SHP77 (cell line): ENCODE measurements at regions not wholly inside any gene's neighbourhood (a gene's known extent, or its start where the extent isn't known, plus 50 kb on each side); places are given as distances from the start of the nearest gene placed in this dataset.
"Not testable (repeated sequence)": the region's sequence is repeated elsewhere in the genome, so short reads cannot be mapped to it uniquely, and the experiment has no call there.

Experiments
- DNase-seq, 2 experiments: peaks; one replicate each; lab custom pipeline; 2025; lab: John Stamatoyannopoulos, UW

DNA sequence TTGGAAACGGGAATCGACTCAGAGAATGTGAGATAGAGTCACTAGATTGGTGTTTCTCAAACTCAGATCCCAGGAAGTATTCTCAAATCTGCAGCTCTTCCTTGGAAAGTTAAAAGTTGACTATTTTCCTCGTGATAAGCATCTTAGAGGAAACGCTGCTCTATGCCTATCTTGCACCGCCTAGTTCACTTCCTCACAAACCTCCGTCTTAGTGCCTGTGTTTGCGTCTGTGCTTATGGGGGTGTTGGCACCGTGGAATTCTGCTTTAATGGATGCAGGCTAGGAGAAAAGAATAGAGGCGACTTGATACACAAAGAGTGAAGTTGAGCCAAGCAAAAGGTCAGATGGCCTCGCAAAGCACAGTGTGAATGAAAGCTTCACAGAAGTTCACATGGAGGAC, 255.3 kb upstream of the ID2 start:
- no peak for DNase-seq

DNA sequence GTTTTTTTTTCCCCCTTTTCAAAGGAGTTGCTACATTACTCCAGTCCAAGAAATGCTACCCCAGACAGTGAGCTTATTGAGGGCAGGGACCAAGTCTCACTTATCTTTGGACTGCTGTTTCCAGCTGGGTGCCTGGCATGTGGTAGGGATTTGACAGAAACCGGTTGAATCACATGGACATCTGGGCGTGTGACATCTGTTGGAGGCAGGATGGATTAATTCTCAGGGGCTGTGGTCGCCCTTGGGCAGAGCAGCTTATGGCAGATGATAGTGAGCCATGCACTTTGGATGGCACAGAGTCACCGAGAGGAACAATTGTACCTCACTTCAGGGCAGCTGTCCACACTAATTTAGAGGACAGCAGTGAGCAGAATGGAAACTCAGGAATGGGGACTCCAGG, 254.6 kb upstream of the ID2 start:
- no peak for DNase-seq

- DNase-seq = no peak
Measured at GRCh38 chr2:8430628-8431027, 251.2 kb upstream of the ID2 start.

DNA sequence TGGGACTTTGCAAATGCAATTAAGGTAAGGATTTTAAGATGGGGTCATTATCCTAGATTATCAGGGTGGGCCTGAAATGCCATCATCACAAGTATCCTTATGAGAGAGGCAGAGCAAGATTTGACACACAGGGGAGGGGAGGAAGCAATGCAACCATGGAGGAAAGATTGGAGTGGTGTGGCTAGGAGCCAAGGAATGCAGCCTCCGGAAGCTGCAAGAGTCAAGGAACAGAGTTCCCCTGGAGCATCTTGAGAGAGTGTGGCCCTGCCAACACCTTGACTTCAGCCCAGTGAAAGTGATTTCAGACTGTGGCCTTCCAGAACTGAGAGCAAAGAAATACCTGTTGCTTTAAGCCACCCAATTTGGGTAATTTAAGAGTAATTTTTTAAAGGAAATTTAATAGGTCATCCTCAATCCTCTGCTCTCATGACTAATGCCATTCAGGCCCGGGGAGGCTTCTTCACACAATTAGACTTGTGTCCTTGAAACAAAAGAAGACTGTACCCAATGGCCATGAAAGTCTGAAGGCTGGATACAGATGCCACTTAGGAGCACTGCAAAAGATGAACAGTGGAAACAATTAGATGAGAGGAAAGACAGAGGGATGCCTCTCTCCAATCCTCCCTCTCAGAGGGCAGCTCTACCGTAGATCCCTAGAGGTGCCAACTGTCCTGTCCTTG, 250.3 kb upstream of the ID2 start:
- no peak for DNase-seq

DNA sequence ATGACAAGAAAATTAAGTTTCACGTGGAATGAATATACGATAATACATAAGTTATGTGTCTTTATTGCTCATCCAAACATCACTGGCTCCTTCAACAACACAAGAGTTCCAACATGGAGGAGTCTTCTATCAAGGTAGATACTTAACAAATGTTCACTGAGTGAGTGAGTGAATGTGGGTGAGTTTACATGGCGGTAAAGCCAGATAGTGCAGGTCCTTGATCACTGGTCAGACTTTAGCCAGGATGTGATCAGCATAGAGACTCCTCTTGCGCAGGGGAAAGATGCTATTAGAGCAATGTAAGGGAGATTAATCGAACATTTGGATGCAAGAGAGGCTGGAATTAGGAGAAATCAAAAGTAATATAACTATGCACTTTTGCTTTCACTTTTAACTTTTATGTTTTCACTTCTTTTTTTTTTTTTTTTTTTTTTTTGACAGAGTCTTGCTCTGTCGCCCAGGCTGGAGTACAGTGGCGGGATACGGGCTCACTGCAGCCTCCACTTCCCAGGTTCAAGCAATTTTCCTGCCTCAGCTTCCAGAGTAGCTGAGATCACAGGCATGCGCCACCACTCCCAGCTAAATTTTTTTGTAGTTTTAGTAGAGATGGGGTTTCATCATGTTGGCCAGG, 249.0 kb upstream of the ID2 start:
- DNase-seq = no peak

- DNase-seq = no peak
Measured at GRCh38 chr2:8433390-8433789, 248.5 kb upstream of the ID2 start.

GRCh38 chr2:8435608-8436007, 246.2 kb upstream of the ID2 start:
- no peak for DNase-seq

GRCh38 chr2:8436585-8436984, 245.3 kb upstream of the ID2 start:
- no peak for DNase-seq

- no peak for DNase-seq
Measured at GRCh38 chr2:8437228-8437948, 244.5 kb upstream of the ID2 start.

DNA sequence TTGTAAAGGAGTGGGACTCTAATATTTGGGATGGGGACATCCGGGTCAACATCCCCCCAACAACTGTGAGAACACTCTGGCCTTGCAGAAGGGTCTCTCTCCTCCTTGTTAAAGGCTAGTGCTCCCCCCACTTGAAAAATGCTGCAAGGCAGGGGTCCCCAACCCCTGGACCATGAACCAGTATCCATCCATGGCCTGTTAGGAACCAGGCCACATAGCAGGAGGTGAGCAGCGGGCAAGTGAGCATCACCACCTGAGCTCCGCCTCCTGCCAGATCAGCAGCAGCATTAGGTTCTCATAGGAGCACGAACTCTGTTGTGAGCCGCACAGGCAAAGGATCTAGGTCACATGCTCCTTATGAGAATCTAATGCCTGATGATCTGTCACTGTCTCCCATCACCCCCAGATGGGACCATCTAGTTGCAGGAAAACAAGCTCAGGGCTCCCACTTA, 243.9 kb upstream of the ID2 start:
- no peak for DNase-seq

DNA sequence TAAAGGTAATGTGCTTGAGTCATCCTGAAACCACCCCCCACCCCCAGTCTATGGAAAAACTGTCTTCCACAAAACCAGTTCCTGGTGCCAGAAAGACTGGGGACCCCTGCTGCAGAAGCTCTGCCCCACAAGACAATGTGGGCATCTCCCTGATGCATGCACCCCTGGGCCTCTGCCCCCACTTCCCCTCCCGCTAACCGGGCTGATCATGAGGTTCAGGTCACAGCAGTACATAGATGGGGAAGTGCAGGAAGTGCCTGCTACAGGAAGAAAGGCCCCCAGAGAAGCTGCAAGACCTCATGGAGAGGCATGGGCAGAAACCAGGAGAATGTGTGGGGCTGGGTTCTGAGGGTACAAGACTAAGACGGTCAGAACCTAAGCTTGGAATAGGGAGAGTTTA, 243.4 kb upstream of the ID2 start:
- DNase-seq = no peak

- no peak for DNase-seq
Measured at GRCh38 chr2:8438996-8439395, 242.9 kb upstream of the ID2 start.

- DNase-seq = no peak
Measured at GRCh38 chr2:8440029-8440778, 241.7 kb upstream of the ID2 start.

- no peak for DNase-seq
Measured at GRCh38 chr2:8441371-8441770, 240.5 kb upstream of the ID2 start.

- no peak for DNase-seq
Measured at GRCh38 chr2:8441986-8442385, 239.9 kb upstream of the ID2 start.

DNA sequence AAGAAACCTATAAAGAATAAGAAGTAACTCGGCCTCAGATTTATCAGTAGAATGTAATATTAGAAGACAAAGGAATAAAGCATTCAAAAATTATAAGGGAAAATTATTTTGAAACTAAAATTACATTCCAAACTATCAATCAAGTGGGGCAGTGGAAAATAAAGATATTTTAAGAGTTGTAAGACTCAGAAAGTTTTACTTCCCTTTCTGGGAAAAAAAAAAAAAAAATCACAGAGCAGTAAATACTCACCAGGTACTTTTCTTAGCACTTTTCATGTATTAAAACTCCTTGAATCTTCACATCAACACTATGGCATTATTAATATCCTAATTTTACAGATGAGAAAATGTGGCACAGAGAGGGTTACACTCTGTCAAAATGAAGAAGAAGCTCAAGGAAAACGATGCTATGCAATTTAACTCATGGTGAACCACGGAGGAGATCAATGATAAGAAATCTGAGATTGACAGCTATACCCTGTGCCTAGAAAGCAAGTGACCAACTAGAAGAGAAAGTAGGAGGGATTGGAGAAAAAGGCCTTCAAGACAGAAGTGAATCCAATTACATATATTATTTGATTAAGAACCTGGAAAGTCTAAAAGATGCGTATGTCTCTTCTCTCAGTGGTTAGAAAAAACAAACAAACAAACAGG, 238.9 kb upstream of the ID2 start:
- DNase-seq = no peak

- DNase-seq = no peak
Measured at GRCh38 chr2:8445580-8445979, 236.3 kb upstream of the ID2 start.

- DNase-seq = not testable (repeated sequence)
Measured at GRCh38 chr2:8446751-8447150, 235.1 kb upstream of the ID2 start.

GRCh38 chr2:8447610-8448221, 234.1 kb upstream of the ID2 start:
- DNase-seq = no peak

GRCh38 chr2:8448824-8449556, 232.9 kb upstream of the ID2 start:
- DNase-seq = no peak

DNA sequence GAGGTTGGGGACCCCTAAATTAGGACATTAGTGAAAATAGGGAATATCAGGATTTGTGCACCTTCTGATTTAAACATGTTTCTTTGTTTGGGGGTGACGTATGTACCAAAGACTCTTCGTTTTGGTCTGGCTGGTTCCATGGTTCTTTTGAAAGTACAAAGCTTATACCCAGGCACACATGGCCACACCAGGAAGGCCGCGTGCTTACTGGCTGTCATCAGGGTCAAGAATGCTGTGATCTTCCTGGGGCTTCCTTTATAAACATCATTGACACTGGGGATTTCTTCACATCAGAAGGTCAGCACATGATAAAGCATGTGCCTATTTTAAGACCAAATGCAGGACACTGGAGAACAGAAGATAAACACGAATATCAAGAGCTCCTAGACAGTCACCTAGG, 230.6 kb upstream of the ID2 start:
- no peak for DNase-seq
